Breast epithelium (tissue), 3 donors: ENCODE measurements at regions not wholly inside any gene's neighbourhood (a gene's known extent, or its start where the extent isn't known, plus 50 kb on each side); places are given as distances from the start of the nearest gene placed in this dataset.

ENCODE experiments used
- POLR2A ChIP-seq: fragments of 450-650 bp; IDR thresholded peaks from one replicate; pipeline ENCODE4 v1.6.1; 2016; ENCODE audit warnings: antibody characterized with exemption, mild to moderate bottlenecking, moderate library complexity
- TF ChIP-seq, protein P1 (sequence below), 3 donors: fragments of 450-650 bp; IDR thresholded peaks; one replicate each; pipeline ENCODE4 v1.5.1; 2016 to 2017; ENCODE audit warnings: antibody characterized with exemption in 3 of 3, mild to moderate bottlenecking in 3 of 3, moderate library complexity in 3 of 3

GRCh38 chr18:67239826-67240225, 276.7 kb downstream of the DSEL start:
- TF ChIP-seq, protein P1, sequence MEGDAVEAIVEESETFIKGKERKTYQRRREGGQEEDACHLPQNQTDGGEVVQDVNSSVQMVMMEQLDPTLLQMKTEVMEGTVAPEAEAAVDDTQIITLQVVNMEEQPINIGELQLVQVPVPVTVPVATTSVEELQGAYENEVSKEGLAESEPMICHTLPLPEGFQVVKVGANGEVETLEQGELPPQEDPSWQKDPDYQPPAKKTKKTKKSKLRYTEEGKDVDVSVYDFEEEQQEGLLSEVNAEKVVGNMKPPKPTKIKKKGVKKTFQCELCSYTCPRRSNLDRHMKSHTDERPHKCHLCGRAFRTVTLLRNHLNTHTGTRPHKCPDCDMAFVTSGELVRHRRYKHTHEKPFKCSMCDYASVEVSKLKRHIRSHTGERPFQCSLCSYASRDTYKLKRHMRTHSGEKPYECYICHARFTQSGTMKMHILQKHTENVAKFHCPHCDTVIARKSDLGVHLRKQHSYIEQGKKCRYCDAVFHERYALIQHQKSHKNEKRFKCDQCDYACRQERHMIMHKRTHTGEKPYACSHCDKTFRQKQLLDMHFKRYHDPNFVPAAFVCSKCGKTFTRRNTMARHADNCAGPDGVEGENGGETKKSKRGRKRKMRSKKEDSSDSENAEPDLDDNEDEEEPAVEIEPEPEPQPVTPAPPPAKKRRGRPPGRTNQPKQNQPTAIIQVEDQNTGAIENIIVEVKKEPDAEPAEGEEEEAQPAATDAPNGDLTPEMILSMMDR (IDR thresholded peaks at IDR 0.05), result no peak
- TF ChIP-seq POLR2A, result no peak
